Fibroblast of villous mesenchyme (primary cell): ENCODE measurements at regions not wholly inside any gene's neighbourhood (a gene's known extent, or its start where the extent isn't known, plus 50 kb on each side); places are given as distances from the start of the nearest gene placed in this dataset.

ENCODE experiments used
- DNase-seq: peaks from one replicate; pipeline ENCODE4 v3.0.0-alpha.2; 2010; ENCODE audit warnings: low read depth
- H3K4me3 ChIP-seq: 2 replicates; pipeline ENCODE4 v1.5.1; 2011; ENCODE audit warnings: low read depth, mild to moderate bottlenecking, low read length
- TF ChIP-seq, protein P1 (sequence below): IDR thresholded peaks from 2 replicates; pipeline ENCODE4 v1.5.1; 2012; ENCODE audit warnings: low read depth, mild to moderate bottlenecking, low read length; ENCODE audit not compliant: insufficient read depth

DNA sequence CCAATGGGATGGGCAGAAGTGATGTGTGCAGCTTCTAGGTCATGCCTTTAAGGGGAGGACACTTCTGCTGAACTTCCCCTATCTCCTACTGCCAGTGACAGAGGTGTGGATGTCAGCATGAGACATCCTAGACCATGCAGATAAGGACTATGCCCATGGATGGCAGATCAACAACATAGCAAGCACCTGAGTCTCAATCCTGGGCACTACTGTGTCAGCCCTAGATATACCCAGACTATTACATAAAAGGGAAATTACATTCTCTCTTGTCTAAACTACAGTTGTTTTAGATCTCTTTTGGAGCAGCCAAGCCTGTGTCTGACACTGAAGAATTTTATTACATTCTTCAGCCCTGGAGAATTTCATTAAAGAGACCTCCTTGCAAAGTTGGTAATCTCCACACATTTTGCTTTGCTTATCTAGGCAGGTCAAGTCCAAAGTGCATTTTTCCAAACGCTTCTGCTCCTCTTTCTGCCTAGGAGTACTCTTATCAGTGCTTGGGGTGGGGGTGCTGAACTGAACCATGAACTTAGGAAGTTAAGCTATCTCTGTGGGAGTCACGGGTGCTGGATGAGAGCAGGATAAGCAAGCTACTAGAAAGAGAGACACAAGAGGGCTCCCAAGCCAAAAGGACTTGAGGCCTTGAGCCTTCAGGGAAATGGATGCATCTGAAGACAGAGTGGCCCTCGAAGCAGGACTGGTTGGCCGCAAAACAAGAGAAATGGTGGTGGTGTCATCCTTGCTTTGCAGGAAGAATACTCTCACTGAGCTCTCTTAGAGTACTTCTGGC is 95.2 kb upstream of the SPRED2 start:
- peak; percentile 4 for DNase-seq
- TF ChIP-seq, protein P1, sequence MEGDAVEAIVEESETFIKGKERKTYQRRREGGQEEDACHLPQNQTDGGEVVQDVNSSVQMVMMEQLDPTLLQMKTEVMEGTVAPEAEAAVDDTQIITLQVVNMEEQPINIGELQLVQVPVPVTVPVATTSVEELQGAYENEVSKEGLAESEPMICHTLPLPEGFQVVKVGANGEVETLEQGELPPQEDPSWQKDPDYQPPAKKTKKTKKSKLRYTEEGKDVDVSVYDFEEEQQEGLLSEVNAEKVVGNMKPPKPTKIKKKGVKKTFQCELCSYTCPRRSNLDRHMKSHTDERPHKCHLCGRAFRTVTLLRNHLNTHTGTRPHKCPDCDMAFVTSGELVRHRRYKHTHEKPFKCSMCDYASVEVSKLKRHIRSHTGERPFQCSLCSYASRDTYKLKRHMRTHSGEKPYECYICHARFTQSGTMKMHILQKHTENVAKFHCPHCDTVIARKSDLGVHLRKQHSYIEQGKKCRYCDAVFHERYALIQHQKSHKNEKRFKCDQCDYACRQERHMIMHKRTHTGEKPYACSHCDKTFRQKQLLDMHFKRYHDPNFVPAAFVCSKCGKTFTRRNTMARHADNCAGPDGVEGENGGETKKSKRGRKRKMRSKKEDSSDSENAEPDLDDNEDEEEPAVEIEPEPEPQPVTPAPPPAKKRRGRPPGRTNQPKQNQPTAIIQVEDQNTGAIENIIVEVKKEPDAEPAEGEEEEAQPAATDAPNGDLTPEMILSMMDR: no peak
- no peak overlapping the region for H3K4me3 ChIP-seq

DNA sequence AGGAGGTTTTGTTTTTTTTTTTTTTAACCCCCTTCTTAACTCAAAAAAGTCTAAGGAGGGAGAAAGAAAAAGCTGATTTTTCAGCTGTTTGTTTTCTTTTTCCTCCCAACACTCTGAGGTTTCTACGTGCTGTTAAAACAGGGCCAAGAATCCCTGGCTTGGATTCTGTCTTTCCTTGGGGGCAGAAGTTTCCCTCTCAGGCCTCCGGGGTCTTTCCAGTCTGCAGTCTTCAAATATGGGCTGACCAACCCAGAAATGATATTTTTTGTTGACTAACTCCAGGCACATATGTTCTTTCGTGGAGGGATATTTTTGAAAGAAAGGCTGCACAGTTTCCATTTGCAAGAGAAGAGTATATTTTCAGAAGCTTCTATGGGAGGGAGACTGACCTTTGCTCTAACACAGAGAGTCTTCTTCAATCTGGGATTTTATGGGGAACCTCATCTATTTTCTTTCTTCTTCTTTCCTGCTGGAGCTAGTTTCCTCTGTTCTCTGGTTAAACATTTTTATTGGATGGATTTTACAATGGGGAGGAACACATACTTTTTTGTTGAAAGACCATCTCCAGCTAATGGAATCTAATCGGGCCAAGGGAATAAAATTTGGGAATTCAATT is 93.3 kb upstream of the SPRED2 start:
- TF ChIP-seq, protein P1: no peak
- no peak overlapping the region for H3K4me3 ChIP-seq
- no peak for DNase-seq

DNA sequence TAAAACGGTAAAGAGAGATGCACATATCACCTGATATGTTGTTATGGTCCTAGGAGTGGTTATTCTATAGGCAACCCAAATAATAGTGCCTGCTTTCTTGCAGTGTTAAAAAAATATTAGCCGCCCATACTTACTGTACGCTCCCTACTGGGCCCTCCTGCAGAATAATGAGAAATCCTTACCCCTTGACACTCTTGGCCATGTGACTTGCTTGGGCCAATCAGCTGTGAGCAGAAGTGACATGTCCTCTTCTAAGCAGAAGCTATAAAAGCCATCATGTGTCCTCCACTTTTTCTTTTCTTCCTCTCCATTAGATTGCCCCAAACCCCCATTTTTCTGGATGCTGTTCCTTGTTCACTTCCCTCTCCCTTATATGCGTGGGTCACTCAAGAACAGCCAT is 90.5 kb upstream of the SPRED2 start:
- no peak for DNase-seq
- TF ChIP-seq, protein P1: no peak
- H3K4me3 ChIP-seq: no peak overlapping the region

DNA sequence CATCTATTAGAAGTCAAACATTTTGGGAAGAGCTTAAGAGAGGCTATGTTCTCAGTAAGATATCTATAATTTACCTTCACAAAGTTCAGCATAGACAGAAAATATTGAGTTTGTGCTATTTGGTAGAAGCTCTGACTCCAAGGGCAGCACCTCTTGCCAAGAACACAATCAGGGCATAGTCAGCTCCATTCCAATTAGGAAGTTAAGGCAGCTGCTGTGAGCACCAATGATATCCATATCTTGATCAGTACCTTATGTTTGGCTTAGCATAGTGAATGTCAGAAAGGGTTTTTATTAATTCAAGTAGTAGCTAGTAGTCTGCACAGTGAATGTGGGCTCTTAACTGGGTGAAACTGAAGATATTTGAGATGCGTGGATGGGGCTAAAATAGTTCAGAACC is 86.4 kb upstream of the SPRED2 start:
- no peak for DNase-seq
- TF ChIP-seq, protein P1: no peak
- H3K4me3 ChIP-seq: no peak overlapping the region

DNA sequence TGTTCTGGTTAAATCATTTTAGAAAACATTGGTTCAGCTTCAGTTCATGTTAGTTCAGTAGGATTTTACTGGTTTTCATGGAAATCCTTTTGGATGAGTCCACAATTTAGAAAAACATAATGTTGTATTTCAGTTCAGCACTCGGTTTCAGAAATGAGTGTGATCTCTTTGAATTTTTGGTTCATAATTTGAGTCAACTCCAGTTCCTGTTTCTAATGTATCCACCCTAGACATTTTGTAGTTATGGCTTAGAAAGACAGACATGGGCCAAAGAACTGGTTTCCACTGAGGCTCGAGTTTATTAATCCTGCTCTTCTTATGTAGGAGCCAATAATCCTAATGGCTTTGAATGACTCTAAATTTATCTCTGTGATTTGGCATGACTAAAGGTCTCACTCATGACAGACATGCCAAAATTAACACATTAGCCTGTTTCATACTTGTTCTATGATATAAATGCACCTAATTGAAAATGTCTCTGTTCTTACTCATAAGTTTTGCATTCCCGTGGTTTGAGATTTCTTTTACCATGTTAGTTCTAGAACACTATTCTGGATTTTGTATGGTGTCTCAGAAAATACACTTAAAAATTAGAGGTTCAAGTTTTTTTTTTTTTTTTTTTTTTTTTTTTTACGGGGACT is 82.3 kb upstream of the SPRED2 start:
- H3K4me3 ChIP-seq: no peak overlapping the region
- peak; percentile 13 for DNase-seq
- TF ChIP-seq, protein P1: no peak

- DNase-seq: no peak
- TF ChIP-seq, protein P1: no peak
These were observed 80.4 kb upstream of the SPRED2 start for GRCh38 chr2:65512783-65513182.

More at GRCh38 chr2:65512783-65513182, 80.4 kb upstream of the SPRED2 start:
- H3K4me3 ChIP-seq: no peak overlapping the region
